ENCODE measurements at regions not wholly inside any gene's neighbourhood (a gene's known extent, or its start where the extent isn't known, plus 50 kb on each side); places are given as distances from the start of the nearest gene placed in this dataset.

- TF ChIP-seq CTCF (conservative IDR thresholded peaks at IDR 0.05; ENCODE audit: low read depth, low read length) = no peak
- no peak overlapping the region for H3K4me3 ChIP-seq (ENCODE audit: low read length)
- no peak for DNase-seq (ENCODE audit: low read depth)
Observed at GRCh38 chr22:27495325-27495724, 306.2 kb downstream of the MN1 start.

GRCh38 chr22:27499121-27499520 is 302.4 kb downstream of the MN1 start:
- H3K4me3 ChIP-seq (ENCODE audit: low read length) = no peak overlapping the region
- no peak for TF ChIP-seq CTCF (conservative IDR thresholded peaks at IDR 0.05; ENCODE audit: low read depth, low read length)
- DNase-seq (ENCODE audit: low read depth) = no peak

GRCh38 chr22:27501191-27501936 is 300.2 kb downstream of the MN1 start:
- no peak overlapping the region for H3K4me3 ChIP-seq (ENCODE audit: low read length)
- DNase-seq (ENCODE audit: low read depth) = no peak
- TF ChIP-seq CTCF (conservative IDR thresholded peaks at IDR 0.05; ENCODE audit: low read depth, low read length) = no peak

GRCh38 chr22:27502327-27502726 is 299.2 kb downstream of the MN1 start:
- TF ChIP-seq CTCF (conservative IDR thresholded peaks at IDR 0.05; ENCODE audit: low read depth, low read length) = no peak
- no peak overlapping the region for H3K4me3 ChIP-seq (ENCODE audit: low read length)
- no peak for DNase-seq (ENCODE audit: low read depth)

- no peak for DNase-seq (ENCODE audit: low read depth)
- no peak overlapping the region for H3K4me3 ChIP-seq (ENCODE audit: low read length)
- no peak for TF ChIP-seq CTCF (conservative IDR thresholded peaks at IDR 0.05; ENCODE audit: low read depth, low read length)
Observed at GRCh38 chr22:27504360-27505253, 296.9 kb downstream of the MN1 start.

- no peak for DNase-seq (ENCODE audit: low read depth)
- no peak overlapping the region for H3K4me3 ChIP-seq (ENCODE audit: low read length)
- no peak for TF ChIP-seq CTCF (conservative IDR thresholded peaks at IDR 0.05; ENCODE audit: low read depth, low read length)
Observed at GRCh38 chr22:27507111-27507611, 294.4 kb downstream of the MN1 start.
